K562 (cell line): ENCODE measurements at regions not wholly inside any gene's neighbourhood (a gene's known extent, or its start where the extent isn't known, plus 50 kb on each side); places are given as distances from the start of the nearest gene placed in this dataset.

Source experiments
- ATAC-seq: fragments of 200-7000 bp; cut with Tn5 transposase; 3 replicates; pipeline ENCODE4 v1.9.1; 2020; ENCODE audit warnings: moderate library complexity
- BruUV-seq: library from RNA; stranded (reverse); fragments of 400-500 nt; replicated peaks from 2 replicates; lab custom pipeline; 2021; lab: Mats Ljungman, UMichigan
- CTCF ChIA-PET: fragments of 300-600 bp; formaldehyde crosslinking; extraction: SDS; loops from one replicate; lab custom pipeline; 2021; ENCODE audit warnings: low intra/inter-chr PET ratio; lab: Yijun Ruan, JAX
- POLR2A ChIA-PET: fragments of 300-600, 350-650 bp; sonication (Branson Sonifier 250); formaldehyde crosslinking; extraction: SDS; loops from one replicate; lab custom pipeline; 2021; ENCODE audit warnings: antibody characterized with exemption, inconsistent platforms; lab: Yijun Ruan, JAX
- DNase-seq, 4 experiments: peaks; one replicate each; pipeline versions ENCODE4 v3.0.0 to v3.0.0-alpha.2; 2011 to 2018; ENCODE audit warnings: low spot score in 3 of 4, mixed read lengths in 3 of 4; ENCODE audit errors: extremely low read depth in 1 of 4
- FAIRE-seq: peaks from 2 replicates; lab custom pipeline; 2011; peaks lifted over from hg19 to GRCh38; lab: Jason Lieb, UNC
- H2AFZ ChIP-seq: 2 replicates; pipeline ENCODE4 v1.6.0; 2011; ENCODE audit warnings: low read depth, low read length, control low read depth, inconsistent platforms
- H3K27ac ChIP-seq: fragments of 200-600 bp; 3 replicates; pipeline ENCODE4 v1.8.0; 2011; ENCODE audit warnings: low read depth, mild to moderate bottlenecking, control low read depth, inconsistent platforms, low read length, moderate library complexity, mixed read lengths; ENCODE audit errors: extremely low read depth
- H3K27me3 ChIP-seq, 2 experiments: fragments of 300-600 bp in 1 of 2; 2 replicates in 1 of 2; 3 replicates in 1 of 2; pipeline versions ENCODE4 v1.6.0 to v1.8.0; 2011; ENCODE audit warnings: inconsistent platforms in 2 of 2, low read length in 2 of 2, mild to moderate bottlenecking in 1 of 2, mixed read lengths in 1 of 2, moderate library complexity in 1 of 2; ENCODE audit not compliant: control insufficient read depth in 2 of 2, insufficient read depth in 2 of 2
- H3K36me3 ChIP-seq: fragments of 300-600 bp; 3 replicates; pipeline ENCODE4 v1.8.0; 2011; ENCODE audit warnings: mild to moderate bottlenecking, low read length, inconsistent platforms; ENCODE audit not compliant: control insufficient read depth, insufficient read depth
- H3K4me1 ChIP-seq, 2 experiments: fragments of 200-600 bp in 1 of 2; replicated peaks in 1 of 2; 2 replicates in 1 of 2; 3 replicates in 1 of 2; pipeline versions ENCODE4 v1.5.1 to v1.8.0; 2011; ENCODE audit warnings: inconsistent platforms in 2 of 2, low read length in 2 of 2, mild to moderate bottlenecking in 1 of 2, mixed read lengths in 1 of 2, moderate library complexity in 1 of 2; ENCODE audit not compliant: control insufficient read depth in 2 of 2, insufficient read depth in 2 of 2
- H3K4me2 ChIP-seq: 2 replicates; pipeline ENCODE4 v1.6.1; 2011; ENCODE audit warnings: low read length, control low read depth, inconsistent platforms, mixed read lengths; ENCODE audit not compliant: insufficient read depth
- H3K4me3 ChIP-seq: fragments of 200-600 bp; sonication (generic), shearing (Covaris generic); 2 replicates; pipeline ENCODE4 v1.5.1; 2016; ENCODE audit warnings: control low read depth, inconsistent platforms
- H3K79me2 ChIP-seq: fragments of 200-600 bp; 3 replicates; pipeline ENCODE4 v1.8.0; 2011; ENCODE audit warnings: low read length, inconsistent platforms; ENCODE audit not compliant: control insufficient read depth, insufficient read depth
- H3K9ac ChIP-seq, 2 experiments: 2 replicates each; pipeline versions ENCODE4 v1.6.0 to v1.6.1; 2011; ENCODE audit warnings: low read depth in 2 of 2, low read length in 2 of 2, control low read depth in 1 of 2, inconsistent platforms in 1 of 2, mild to moderate bottlenecking in 1 of 2, mixed read lengths in 1 of 2; ENCODE audit not compliant: insufficient read depth in 1 of 2
- H3K9me1 ChIP-seq: one replicate; pipeline ENCODE4 v1.6.0; 2011; ENCODE audit warnings: inconsistent platforms, mild to moderate bottlenecking, low read length, moderate library complexity; ENCODE audit not compliant: control insufficient read depth, insufficient read depth
- H3K9me3 ChIP-seq: replicated peaks from 2 replicates; pipeline ENCODE4 v1.5.1; 2011; ENCODE audit warnings: low read depth, low read length, inconsistent platforms; ENCODE audit not compliant: control insufficient read depth, insufficient read depth
- H4K20me1 ChIP-seq: replicated peaks from 2 replicates; pipeline ENCODE4 v1.6.1; 2011; ENCODE audit warnings: low read length, inconsistent platforms, mixed read lengths; ENCODE audit not compliant: control insufficient read depth, insufficient read depth
- BRF2 ChIP-seq: IDR thresholded peaks from 3 replicates; pipeline ENCODE4 v1.6.1; 2011; ENCODE audit warnings: borderline replicate concordance, mild to moderate bottlenecking; ENCODE audit not compliant: insufficient read length, insufficient read depth
- CLOCK ChIP-seq: fragments of 250-450 bp; sonication (Bioruptor Pico); IDR thresholded peaks from 2 replicates; pipeline ENCODE4 v1.4.0; 2020; ENCODE audit warnings: mild to moderate bottlenecking, moderate library complexity, borderline replicate concordance
- HNRNPLL ChIP-seq: fragments of 200-400 bp; formaldehyde crosslinking; IDR thresholded peaks from 2 replicates; pipeline ENCODE4 v1.6.1; 2017; ENCODE audit warnings: low read length, low read depth, mild to moderate bottlenecking; ENCODE audit not compliant: poor library complexity, severe bottlenecking
- MYNN ChIP-seq, 2 experiments: sonication (generic); formaldehyde crosslinking in 1 of 2; IDR thresholded peaks; 2 replicates each; pipeline versions ENCODE4 v1.5.0 to v1.6.1; 2016 to 2020; ENCODE audit warnings: antibody characterized with exemption in 1 of 2, missing genetic modification reagents in 1 of 2
- RAD21 ChIP-seq, 2 experiments: fragments of 250-450 bp in 1 of 2; fragments of 450-650 bp in 1 of 2; sonication (Bioruptor Pico) in 1 of 2; formaldehyde crosslinking in 1 of 2; IDR thresholded peaks in 1 of 2; conservative IDR thresholded peaks in 1 of 2; 2 replicates each; pipeline versions ENCODE4 v1.4.0 to v1.8.0; 2020 to 2022; ENCODE audit warnings: mild to moderate bottlenecking in 2 of 2, moderate library complexity in 1 of 2
- SFPQ ChIP-seq: fragments of 200-400 bp; formaldehyde crosslinking; IDR thresholded peaks from 2 replicates; pipeline ENCODE4 v1.6.1; 2017; ENCODE audit warnings: mild to moderate bottlenecking, low read depth, low read length, moderate library complexity
- SRF ChIP-seq, 2 experiments: fragments of 250-450, 450-650 bp in 1 of 2; sonication (Bioruptor Pico) in 1 of 2; sonication (generic) in 1 of 2; formaldehyde crosslinking; IDR thresholded peaks; 2 replicates each; pipeline versions ENCODE4 v1.5.0 to v1.5.1; 2020 to 2022; ENCODE audit warnings: mild to moderate bottlenecking in 1 of 2, missing genetic modification reagents in 1 of 2
- ZNF146 ChIP-seq: IDR thresholded peaks from one replicate; pipeline ENCODE4 v1.6.1; 2018; ENCODE audit warnings: missing compliant biosample characterization; ENCODE audit not compliant: unreplicated experiment
- WGBS: fragments of 100-300 bp; shearing (Covaris generic); methylation state at CpG from one replicate; pipeline ENCODE4 v1.1.6; 2016; ENCODE audit warnings: low coverage, mixed read lengths; ENCODE audit not compliant: insufficient coverage; ENCODE audit errors: missing lambda C conversion rate; 5-methylcytosine and 5-hydroxymethylcytosine counted together
- in situ Hi-C: fragments of 300-500 bp; cut with MboI; formaldehyde crosslinking; loops from 4 replicates; pipeline ENCODE4 v1.15.0; 2018; ENCODE audit warnings: inconsistent platforms, mixed read lengths
- intact Hi-C: fragments of 100-400 bp; cut with micrococcal nuclease; formaldehyde crosslinking; loops from 2 replicates; pipeline ENCODE4 v1.14.2; 2022

GRCh38 chr10:78846760-78847159 lies 222.0 kb upstream of the ZMIZ1 start:
- no peaks in the 10 kb centered on the region for H3K9me3 ChIP-seq
- 1% methylated on average over 7 of the region's 7 CpGs for WGBS
- no peak for DNase-seq
- H3K27me3 ChIP-seq: peaks cover 9 to 59% of the 10 kb centered on the region in 2 experiments; a peak in 3 of 5 replicates
- H2AFZ ChIP-seq: no peak overlapping the region
- in situ Hi-C loops (no loop called here), intact Hi-C loops (no loop called here)
- H3K9me1 ChIP-seq: no peaks in the 10 kb centered on the region
- no peak for FAIRE-seq
- no peak for ATAC-seq
- no peak overlapping the region for H3K4me2 ChIP-seq
- H3K36me3 ChIP-seq: no peaks in the 10 kb centered on the region
- no peak overlapping the region for H3K9ac ChIP-seq
- CTCF ChIA-PET: no interaction called here
- H3K4me3 ChIP-seq: no peak overlapping the region
- no TSS peak for BruUV-seq
- H3K27ac ChIP-seq: no peak overlapping the region
- H4K20me1 ChIP-seq: no peaks in the 10 kb centered on the region; the same call in 1 of the 2 replicates
- no peak for TF ChIP-seq HNRNPLL
- no peak for TF ChIP-seq ZNF146 (CRISPR knock-in tag)
- TF ChIP-seq MYNN (IDR thresholded peaks at IDR 0.05): no peak
- no peak for TF ChIP-seq MYNN (CRISPR knock-in tag; IDR thresholded peaks at IDR 0.05)
- no peak for TF ChIP-seq SRF (CRISPR knock-in tag; IDR thresholded peaks at IDR 0.05)
- TF ChIP-seq, all 486 proteins: peak for 0
- H3K4me1 ChIP-seq: no peaks in the 10 kb centered on the region
- POLR2A ChIA-PET: interaction anchor here (0.6 to 0.9 kb wide), 3 partner anchors 9 to 288 kb away, joined by 4 to 6 read pairs (median 5); no protein-coding TSS in a partner anchor
- H3K79me2 ChIP-seq: no peaks in the 10 kb centered on the region

GRCh38 chr10:78847485-78847884 lies 221.3 kb upstream of the ZMIZ1 start:
- Histone ChIP-seq H3K4me1 (no peaks in the 10 kb centered on the region), H3K27me3 (peaks cover 9 to 62% of the 10 kb centered on the region in 2 experiments; a peak in 3 of 5 replicates), H3K9me3 (no peaks in the 10 kb centered on the region), H3K4me3 (no peak overlapping the region), H3K36me3 (no peaks in the 10 kb centered on the region), H2AFZ (no peak overlapping the region), H3K9ac (no peak overlapping the region), H3K27ac (no peak overlapping the region), H3K4me2 (no peak overlapping the region), H3K79me2 (no peaks in the 10 kb centered on the region), H4K20me1 (no peaks in the 10 kb centered on the region; the same call in 1 of the 2 replicates), H3K9me1 (no peaks in the 10 kb centered on the region)
- ChIA-PET CTCF (no interaction called here), POLR2A (no interaction called here)
- no peak for TF ChIP-seq SFPQ
- no peak for TF ChIP-seq BRF2
- no peak for TF ChIP-seq CLOCK
- TF ChIP-seq RAD21 (CRISPR knock-in tag; conservative IDR thresholded peaks at IDR 0.05 in 1 of 2, IDR thresholded peaks at IDR 0.05 in 1 of 2): no peak
- no TSS peak for BruUV-seq
- DNase-seq (no peak), ATAC-seq (no peak), FAIRE-seq (no peak)
- WGBS: 3% methylated on average over 5 of the region's 5 CpGs
- in situ Hi-C loops (no loop called here), intact Hi-C loops (no loop called here)
